ENCODE measurements at regions not wholly inside any gene's neighbourhood (a gene's known extent, or its start where the extent isn't known, plus 50 kb on each side); places are given as distances from the start of the nearest gene placed in this dataset.

GRCh38 chr4:111946800-111947199 lies 198.5 kb upstream of the FAM241A start:
- TF ChIP-seq CTCF (IDR thresholded peaks at IDR 0.05): no peak
- no peak for TF ChIP-seq EZH2 (IDR thresholded peaks at IDR 0.05; ENCODE audit: borderline replicate concordance, insufficient read depth, low read depth, low read length, poor library complexity, severe bottlenecking)

Measured in B cell (primary cell).